SK-N-SH (cell line): ENCODE measurements at regions not wholly inside any gene's neighbourhood (a gene's known extent, or its start where the extent isn't known, plus 50 kb on each side); places are given as distances from the start of the nearest gene placed in this dataset.

Source experiments
- CTCF ChIA-PET: fragments of 300-600, 350-600 bp; formaldehyde crosslinking; extraction: SDS; loops from one replicate; lab custom pipeline; 2021; lab: Yijun Ruan, JAX
- POLR2A ChIA-PET: fragments of 350-600 bp; sonication (Branson Sonifier 250); formaldehyde crosslinking; extraction: SDS; loops from one replicate; lab custom pipeline; 2020; ENCODE audit warnings: antibody characterized with exemption, inconsistent platforms; lab: Yijun Ruan, JAX
- DNase-seq: peaks from one replicate; pipeline ENCODE4 v3.0.0; 2012
- H2AFZ ChIP-seq: fragments of 200-600 bp; sonication (generic); 2 replicates; pipeline ENCODE4 v1.8.1; 2016; ENCODE audit warnings: antibody characterized with exemption, mild to moderate bottlenecking, low read depth
- H3F3A ChIP-seq: fragments of 200-600 bp; sonication (generic); replicated peaks from 2 replicates; pipeline ENCODE3; 2016; ENCODE audit warnings: antibody characterized with exemption, mild to moderate bottlenecking; ENCODE audit not compliant: insufficient read depth
- H3K27ac ChIP-seq, 2 experiments: fragments of 200-500 bp in 1 of 2; fragments of 200-600 bp in 1 of 2; sonication (Bioruptor generic) in 1 of 2; sonication (generic), shearing (Covaris generic) in 1 of 2; 2 replicates each; pipeline versions ENCODE4 v1.5.1 to v1.6.1; 2014 to 2016; ENCODE audit warnings: low read depth in 2 of 2, inconsistent platforms in 1 of 2, low read length in 1 of 2, mild to moderate bottlenecking in 1 of 2, mixed read lengths in 1 of 2
- H3K27me3 ChIP-seq: fragments of 200-600 bp; sonication (generic), shearing (Covaris generic); 2 replicates; pipeline ENCODE4 v1.6.1; 2016; ENCODE audit warnings: mixed run types; ENCODE audit not compliant: insufficient read depth
- H3K36me3 ChIP-seq, 2 experiments: fragments of 200-500 bp in 1 of 2; fragments of 200-600 bp in 1 of 2; sonication (Bioruptor generic) in 1 of 2; sonication (generic) in 1 of 2; replicated peaks in 1 of 2; 2 replicates each; pipeline versions ENCODE3 to v1.5.1; 2014 to 2016; ENCODE audit warnings: low read length in 1 of 2, mild to moderate bottlenecking in 1 of 2; ENCODE audit not compliant: insufficient read depth in 2 of 2, control insufficient read depth in 1 of 2
- H3K4me1 ChIP-seq, 2 experiments: fragments of 200-500 bp in 1 of 2; fragments of 200-600 bp in 1 of 2; sonication (Bioruptor generic) in 1 of 2; sonication (generic), shearing (Covaris generic) in 1 of 2; 2 replicates each; pipeline versions ENCODE4 v1.5.1 to v1.6.1; 2014 to 2016; ENCODE audit warnings: low read depth in 1 of 2, low read length in 1 of 2, mixed run types in 1 of 2; ENCODE audit not compliant: insufficient read depth in 2 of 2, control insufficient read depth in 1 of 2
- H3K4me2 ChIP-seq: fragments of 200-600 bp; sonication (generic), shearing (Covaris generic); 2 replicates; pipeline ENCODE4 v1.6.1; 2017; ENCODE audit warnings: mixed run types
- H3K4me3 ChIP-seq, 2 experiments: fragments of 200-500 bp in 1 of 2; fragments of 200-600 bp in 1 of 2; sonication (Bioruptor generic) in 1 of 2; sonication (generic), shearing (Covaris generic) in 1 of 2; 2 replicates each; pipeline versions ENCODE4 v1.5.1 to v1.8.1; 2014 to 2016; ENCODE audit warnings: low read depth in 2 of 2, inconsistent platforms in 1 of 2, low read length in 1 of 2, mild to moderate bottlenecking in 1 of 2, mixed read lengths in 1 of 2, moderate library complexity in 1 of 2
- H3K79me2 ChIP-seq: fragments of 200-600 bp; sonication (generic); 2 replicates; pipeline ENCODE4 v1.8.1; 2017; ENCODE audit warnings: mild to moderate bottlenecking; ENCODE audit not compliant: insufficient read depth
- H3K9ac ChIP-seq: fragments of 200-600 bp; sonication (generic); 2 replicates; pipeline ENCODE4 v1.6.1; 2017; ENCODE audit warnings: mixed run types
- H3K9me2 ChIP-seq: fragments of 200-600 bp; sonication (generic); 2 replicates; pipeline ENCODE4 v1.6.1; 2017; ENCODE audit warnings: mixed run types
- H3K9me3 ChIP-seq: fragments of 200-600 bp; sonication (generic); 2 replicates; pipeline ENCODE4 v1.6.1; 2017; ENCODE audit warnings: mixed run types, mild to moderate bottlenecking, moderate library complexity
- H4K20me1 ChIP-seq: fragments of 200-600 bp; sonication (generic); 2 replicates; pipeline ENCODE4 v1.6.1; 2017; ENCODE audit warnings: mild to moderate bottlenecking, mixed run types; ENCODE audit not compliant: insufficient read depth
- CHD2 ChIP-seq: fragments of 150-350 bp; IDR thresholded peaks from 2 replicates; pipeline ENCODE4 v1.6.1; 2018; ENCODE audit warnings: low read length; ENCODE audit not compliant: partially characterized antibody
- ELF1 ChIP-seq: IDR thresholded peaks from 2 replicates; pipeline ENCODE4 v1.4.0; 2012
- EP300 ChIP-seq, 2 experiments: IDR thresholded peaks; 2 replicates each; pipeline versions ENCODE4 v1.4.0 to v1.6.1; 2012; ENCODE audit warnings: borderline replicate concordance in 1 of 2, low read depth in 1 of 2, low read length in 1 of 2
- EZH2phosphoT487 ChIP-seq: fragments of 200-600 bp; sonication (generic); IDR thresholded peaks from 2 replicates; pipeline ENCODE4 v1.6.1; 2017; ENCODE audit warnings: low read depth, mixed run types, mild to moderate bottlenecking, antibody characterized with exemption, moderate library complexity, borderline replicate concordance
- GATA2 ChIP-seq: sonication (generic); formaldehyde crosslinking; IDR thresholded peaks from 2 replicates; pipeline ENCODE4 v1.5.0; 2020; ENCODE audit warnings: mild to moderate bottlenecking, missing genetic modification reagents
- MEF2A ChIP-seq: IDR thresholded peaks from 2 replicates; pipeline ENCODE4 v1.4.0; 2012; ENCODE audit warnings: low read depth, borderline replicate concordance
- NRF1 ChIP-seq: IDR thresholded peaks from 2 replicates; pipeline ENCODE4 v1.6.1; 2012; ENCODE audit warnings: low read depth, mild to moderate bottlenecking, low read length
- POLR2AphosphoS5 ChIP-seq: IDR thresholded peaks from 2 replicates; pipeline ENCODE4 v1.6.1; 2012; ENCODE audit warnings: low read depth, low read length
- RCOR1 ChIP-seq: fragments of 150-350 bp; IDR thresholded peaks from 2 replicates; pipeline ENCODE4 v1.6.1; 2017; ENCODE audit warnings: antibody characterized with exemption, low read length
- RXRA ChIP-seq: IDR thresholded peaks from 2 replicates; pipeline ENCODE4 v1.4.0; 2012; ENCODE audit warnings: low read depth, mild to moderate bottlenecking, borderline replicate concordance
- SIN3A ChIP-seq: IDR thresholded peaks from 2 replicates; pipeline ENCODE4 v1.6.1; 2012; ENCODE audit warnings: low read depth, mild to moderate bottlenecking, low read length, moderate library complexity, borderline replicate concordance
- SMC3 ChIP-seq: IDR thresholded peaks from 2 replicates; pipeline ENCODE4 v1.6.1; 2012; ENCODE audit warnings: low read depth, low read length, improper control_type of control experiment
- TAF1 ChIP-seq: IDR thresholded peaks from 2 replicates; pipeline ENCODE4 v1.6.1; 2012; ENCODE audit warnings: low read depth, mild to moderate bottlenecking, low read length, moderate library complexity, borderline replicate concordance
- TEAD4 ChIP-seq: IDR thresholded peaks from 2 replicates; pipeline ENCODE4 v1.4.0; 2012; ENCODE audit warnings: mild to moderate bottlenecking, borderline replicate concordance; ENCODE audit not compliant: insufficient read depth
- YY1 ChIP-seq: IDR thresholded peaks from 2 replicates; pipeline ENCODE4 v1.4.0; 2012; ENCODE audit warnings: low read depth, mild to moderate bottlenecking
- WGBS: methylation state at CpG from one replicate; pipeline ENCODE4 v1.1.6; 2017; ENCODE audit warnings: low lambda C conversion rate; 5-methylcytosine and 5-hydroxymethylcytosine counted together
- TF ChIP-seq, protein P1 (sequence below): fragments of 150-350 bp; IDR thresholded peaks from 2 replicates; pipeline ENCODE4 v1.6.1; 2016; ENCODE audit warnings: mild to moderate bottlenecking, low read depth, low read length
- TF ChIP-seq, protein P2 (sequence below): fragments of 200-600 bp; sonication (generic); IDR thresholded peaks from 2 replicates; pipeline ENCODE4 v1.6.1; 2017; ENCODE audit warnings: antibody characterized with exemption, mild to moderate bottlenecking, moderate library complexity
- TF ChIP-seq, protein P3 (sequence below): IDR thresholded peaks from 2 replicates; pipeline ENCODE4 v1.4.0; 2012; ENCODE audit warnings: low read depth
- TF ChIP-seq, protein P4 (sequence below): fragments of 150-350 bp; IDR thresholded peaks from 2 replicates; pipeline ENCODE4 v1.6.1; 2017; ENCODE audit warnings: antibody characterized with exemption, low read length, low read depth, borderline replicate concordance

DNA sequence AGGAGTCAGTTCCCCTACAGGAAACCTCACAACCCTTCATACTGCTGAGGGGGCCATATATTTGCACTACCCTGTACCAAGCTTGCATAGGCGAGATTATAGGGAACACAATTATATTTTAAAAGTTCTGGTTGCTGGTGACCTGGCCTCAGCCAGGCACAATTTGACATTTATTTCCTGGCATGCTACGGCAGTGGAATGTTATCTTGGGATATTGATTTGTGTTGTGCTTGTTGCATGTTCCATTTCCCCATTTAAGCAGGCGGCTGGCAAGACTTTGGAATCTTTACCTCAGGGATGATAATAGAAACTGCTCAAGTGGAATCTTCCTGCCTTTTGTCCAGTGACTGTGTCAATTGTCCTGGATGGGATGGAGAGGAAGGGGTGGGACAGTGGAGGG lies 67.0 kb upstream of the RPS23 start:
- no peak for TF ChIP-seq TAF1
- no peak for TF ChIP-seq RXRA
- no peak for TF ChIP-seq ELF1
- TF ChIP-seq, protein P1, sequence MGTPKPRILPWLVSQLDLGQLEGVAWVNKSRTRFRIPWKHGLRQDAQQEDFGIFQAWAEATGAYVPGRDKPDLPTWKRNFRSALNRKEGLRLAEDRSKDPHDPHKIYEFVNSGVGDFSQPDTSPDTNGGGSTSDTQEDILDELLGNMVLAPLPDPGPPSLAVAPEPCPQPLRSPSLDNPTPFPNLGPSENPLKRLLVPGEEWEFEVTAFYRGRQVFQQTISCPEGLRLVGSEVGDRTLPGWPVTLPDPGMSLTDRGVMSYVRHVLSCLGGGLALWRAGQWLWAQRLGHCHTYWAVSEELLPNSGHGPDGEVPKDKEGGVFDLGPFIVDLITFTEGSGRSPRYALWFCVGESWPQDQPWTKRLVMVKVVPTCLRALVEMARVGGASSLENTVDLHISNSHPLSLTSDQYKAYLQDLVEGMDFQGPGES: no peak
- no peak for TF ChIP-seq YY1
- no peak for TF ChIP-seq NRF1
- TF ChIP-seq MEF2A: no peak
- no peak for TF ChIP-seq EP300 (IDR thresholded peaks at IDR 0.05; ENCODE audit: borderline replicate concordance in 1 of 2, low read depth in 1 of 2, low read length in 1 of 2)
- TF ChIP-seq TEAD4: no peak
- TF ChIP-seq, protein P2, sequence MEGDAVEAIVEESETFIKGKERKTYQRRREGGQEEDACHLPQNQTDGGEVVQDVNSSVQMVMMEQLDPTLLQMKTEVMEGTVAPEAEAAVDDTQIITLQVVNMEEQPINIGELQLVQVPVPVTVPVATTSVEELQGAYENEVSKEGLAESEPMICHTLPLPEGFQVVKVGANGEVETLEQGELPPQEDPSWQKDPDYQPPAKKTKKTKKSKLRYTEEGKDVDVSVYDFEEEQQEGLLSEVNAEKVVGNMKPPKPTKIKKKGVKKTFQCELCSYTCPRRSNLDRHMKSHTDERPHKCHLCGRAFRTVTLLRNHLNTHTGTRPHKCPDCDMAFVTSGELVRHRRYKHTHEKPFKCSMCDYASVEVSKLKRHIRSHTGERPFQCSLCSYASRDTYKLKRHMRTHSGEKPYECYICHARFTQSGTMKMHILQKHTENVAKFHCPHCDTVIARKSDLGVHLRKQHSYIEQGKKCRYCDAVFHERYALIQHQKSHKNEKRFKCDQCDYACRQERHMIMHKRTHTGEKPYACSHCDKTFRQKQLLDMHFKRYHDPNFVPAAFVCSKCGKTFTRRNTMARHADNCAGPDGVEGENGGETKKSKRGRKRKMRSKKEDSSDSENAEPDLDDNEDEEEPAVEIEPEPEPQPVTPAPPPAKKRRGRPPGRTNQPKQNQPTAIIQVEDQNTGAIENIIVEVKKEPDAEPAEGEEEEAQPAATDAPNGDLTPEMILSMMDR: no peak
- TF ChIP-seq, protein P3, sequence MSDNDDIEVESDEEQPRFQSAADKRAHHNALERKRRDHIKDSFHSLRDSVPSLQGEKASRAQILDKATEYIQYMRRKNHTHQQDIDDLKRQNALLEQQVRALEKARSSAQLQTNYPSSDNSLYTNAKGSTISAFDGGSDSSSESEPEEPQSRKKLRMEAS: no peak
- TF ChIP-seq SIN3A: no peak
- 91% methylated on average over 3 of the region's 3 CpGs for WGBS
- H4K20me1 ChIP-seq: no peaks in the 10 kb centered on the region
- no peaks in the 10 kb centered on the region for H3K9me3 ChIP-seq
- no peak overlapping the region for H3K4me2 ChIP-seq
- no peaks in the 10 kb centered on the region for H3K36me3 ChIP-seq
- no peak overlapping the region for H3K9ac ChIP-seq
- no peak overlapping the region for H2AFZ ChIP-seq
- no peak for DNase-seq
- H3K27me3 ChIP-seq: no peaks in the 10 kb centered on the region
- H3K4me1 ChIP-seq: peaks cover 10 to 11% of the 10 kb centered on the region in 2 experiments; a peak in 1 of 4 replicates
- no peaks in the 10 kb centered on the region for H3K79me2 ChIP-seq
- POLR2A ChIA-PET: no interaction called here
- no peak overlapping the region for H3K4me3 ChIP-seq
- H3K27ac ChIP-seq: no peak overlapping the region
- no peaks in the 10 kb centered on the region for H3F3A ChIP-seq
- CTCF ChIA-PET: interaction anchor here (1.0 to 2.1 kb wide), 5 partner anchors 9 to 1128 kb away, joined by 3 to 8 read pairs (median 3); no protein-coding TSS in a partner anchor
- no peaks in the 10 kb centered on the region for H3K9me2 ChIP-seq

DNA sequence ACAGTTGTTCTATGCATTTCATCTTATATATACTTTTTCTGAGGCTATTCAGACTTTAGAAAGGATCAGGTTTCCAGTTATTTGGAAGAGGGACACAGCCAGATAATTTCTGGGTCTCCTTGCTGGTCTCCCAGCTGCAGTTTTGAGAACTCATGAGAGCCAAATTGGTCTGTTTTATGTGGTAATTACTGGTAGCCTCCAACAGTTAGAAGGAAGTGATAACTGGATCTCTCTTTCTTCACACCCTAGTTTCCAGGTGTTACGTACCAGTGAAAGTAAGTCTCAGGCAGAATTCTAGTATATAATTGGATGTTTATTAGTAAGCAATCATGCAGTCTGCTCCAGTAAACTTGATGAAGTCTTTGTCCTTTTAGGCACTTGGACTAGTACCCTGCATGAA lies 63.2 kb upstream of the RPS23 start:
- no peaks in the 10 kb centered on the region for H3K9me2 ChIP-seq
- no peaks in the 10 kb centered on the region for H3K36me3 ChIP-seq
- TF ChIP-seq TEAD4: no peak
- no peak for TF ChIP-seq RCOR1
- no peak for TF ChIP-seq SMC3
- no peak for TF ChIP-seq NRF1
- TF ChIP-seq EZH2phosphoT487: no peak
- TF ChIP-seq CHD2: no peak
- TF ChIP-seq, protein P4, sequence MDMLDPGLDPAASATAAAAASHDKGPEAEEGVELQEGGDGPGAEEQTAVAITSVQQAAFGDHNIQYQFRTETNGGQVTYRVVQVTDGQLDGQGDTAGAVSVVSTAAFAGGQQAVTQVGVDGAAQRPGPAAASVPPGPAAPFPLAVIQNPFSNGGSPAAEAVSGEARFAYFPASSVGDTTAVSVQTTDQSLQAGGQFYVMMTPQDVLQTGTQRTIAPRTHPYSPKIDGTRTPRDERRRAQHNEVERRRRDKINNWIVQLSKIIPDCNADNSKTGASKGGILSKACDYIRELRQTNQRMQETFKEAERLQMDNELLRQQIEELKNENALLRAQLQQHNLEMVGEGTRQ: no peak
- TF ChIP-seq GATA2 (CRISPR knock-in tag): no peak
- no peak for TF ChIP-seq EP300 (IDR thresholded peaks at IDR 0.05; ENCODE audit: borderline replicate concordance in 1 of 2, low read depth in 1 of 2, low read length in 1 of 2)
- TF ChIP-seq, protein P3: no peak
- TF ChIP-seq POLR2AphosphoS5: no peak
- TF ChIP-seq, all 33 proteins: peak for 0
- no peak for DNase-seq
- no peak overlapping the region for H3K4me3 ChIP-seq
- POLR2A ChIA-PET: no interaction called here
- H3K79me2 ChIP-seq: no peaks in the 10 kb centered on the region
- CTCF ChIA-PET: interaction anchor here (1.0 to 1.6 kb wide), 2 partner anchors 9 to 452 kb away, joined by 3 to 6 read pairs; no protein-coding TSS in a partner anchor
- H3K4me1 ChIP-seq: peaks cover 3% of the 10 kb centered on the region in 2 experiments; a peak in 3 of 4 replicates
- peaks cover 8% of the 10 kb centered on the region for H3F3A ChIP-seq
- no peak overlapping the region for H3K27ac ChIP-seq
- no peak overlapping the region for H3K4me2 ChIP-seq
- 100% methylated on average over 1 of the region's 1 CpG for WGBS
- no peak overlapping the region for H2AFZ ChIP-seq
- H3K27me3 ChIP-seq: no peaks in the 10 kb centered on the region
- H4K20me1 ChIP-seq: no peaks in the 10 kb centered on the region
- no peaks in the 10 kb centered on the region for H3K9me3 ChIP-seq
- H3K9ac ChIP-seq: no peak overlapping the region
